SK-N-SH treated with all-trans-retinoic acid at 6 μM for 48 hours (cell line): ENCODE measurements at regions not wholly inside any gene's neighbourhood (a gene's known extent, or its start where the extent isn't known, plus 50 kb on each side); places are given as distances from the start of the nearest gene placed in this dataset.
A peak's percentile ranks its signal among the peaks of the same experiment; 100 is the strongest.

ENCODE experiments used
- ATAC-seq: fragments of 200-7000 bp; cut with Tn5 transposase; 3 replicates; pipeline ENCODE4 v1.9.1; 2020; ENCODE audit warnings: mild to moderate bottlenecking, moderate library complexity
- ARNTL ChIP-seq: fragments of 450-650 bp; formaldehyde crosslinking; IDR thresholded peaks from 2 replicates; pipeline ENCODE4 v1.5.0; 2020; ENCODE audit warnings: low read depth, mild to moderate bottlenecking, moderate library complexity, borderline replicate concordance
- BACH2 ChIP-seq: fragments of 250-450 bp; sonication (Bioruptor Pico); IDR thresholded peaks from 2 replicates; pipeline ENCODE4 v1.9.0; 2021; ENCODE audit warnings: mild to moderate bottlenecking, borderline replicate concordance
- CSRNP3 ChIP-seq: fragments of 250-450 bp; sonication (Bioruptor Pico); IDR thresholded peaks from 2 replicates; pipeline ENCODE4 v1.5.1; 2021; ENCODE audit warnings: mild to moderate bottlenecking, moderate library complexity
- ESRRG ChIP-seq: fragments of 250-450 bp; sonication (Bioruptor Pico); IDR thresholded peaks from 2 replicates; pipeline ENCODE4 v1.6.1; 2021; ENCODE audit warnings: mild to moderate bottlenecking
- ISL1 ChIP-seq: fragments of 250-450 bp; sonication (Bioruptor Pico); IDR thresholded peaks from 2 replicates; pipeline ENCODE4 v2.1.2; 2022; ENCODE audit warnings: mild to moderate bottlenecking, moderate library complexity
- PATZ1 ChIP-seq: fragments of 250-450 bp; sonication (Bioruptor Pico); IDR thresholded peaks from 2 replicates; pipeline ENCODE4 v1.8.0; 2020; ENCODE audit warnings: mild to moderate bottlenecking, moderate library complexity, borderline replicate concordance
- POU6F1 ChIP-seq: fragments of 250-450 bp; sonication (Bioruptor Pico); IDR thresholded peaks from 2 replicates; pipeline ENCODE4 v1.8.0; 2021; ENCODE audit warnings: low read depth, mild to moderate bottlenecking, moderate library complexity, borderline replicate concordance
- PPARA ChIP-seq: fragments of 250-450 bp; sonication (Bioruptor Pico); IDR thresholded peaks from 2 replicates; pipeline ENCODE4 v1.5.0; 2020; ENCODE audit warnings: mild to moderate bottlenecking, borderline replicate concordance
- RARB ChIP-seq: fragments of 250-450 bp; sonication (Bioruptor Pico); IDR thresholded peaks from 2 replicates; pipeline ENCODE4 v1.8.0; 2021; ENCODE audit warnings: mild to moderate bottlenecking, moderate library complexity
- SNAI2 ChIP-seq: fragments of 250-450 bp; sonication (Bioruptor Pico); IDR thresholded peaks from 2 replicates; pipeline ENCODE4 v1.5.0; 2020; ENCODE audit warnings: mild to moderate bottlenecking, moderate library complexity
- TCF4 ChIP-seq: fragments of 250-450 bp; sonication (Bioruptor Pico); IDR thresholded peaks from 2 replicates; pipeline ENCODE4 v1.8.0; 2021; ENCODE audit warnings: mild to moderate bottlenecking, moderate library complexity, borderline replicate concordance
- TSHZ2 ChIP-seq: fragments of 250-450 bp; sonication (Bioruptor Pico); IDR thresholded peaks from 2 replicates; pipeline ENCODE4 v1.5.0; 2020; ENCODE audit warnings: mild to moderate bottlenecking, moderate library complexity
- ZC3H10 ChIP-seq: fragments of 250-450 bp; sonication (Bioruptor Pico); IDR thresholded peaks from 2 replicates; pipeline ENCODE4 v1.5.1; 2021; ENCODE audit warnings: mild to moderate bottlenecking, moderate library complexity
- ZNF8 ChIP-seq: fragments of 450-650 bp; formaldehyde crosslinking; IDR thresholded peaks from 2 replicates; pipeline ENCODE4 v1.5.0; 2020; ENCODE audit warnings: mild to moderate bottlenecking, moderate library complexity
- TF ChIP-seq, protein P1 (sequence below): fragments of 250-450 bp; sonication (Bioruptor Pico); IDR thresholded peaks from 2 replicates; pipeline ENCODE4 v1.5.1; 2020; ENCODE audit warnings: low read depth, mild to moderate bottlenecking, moderate library complexity

DNA sequence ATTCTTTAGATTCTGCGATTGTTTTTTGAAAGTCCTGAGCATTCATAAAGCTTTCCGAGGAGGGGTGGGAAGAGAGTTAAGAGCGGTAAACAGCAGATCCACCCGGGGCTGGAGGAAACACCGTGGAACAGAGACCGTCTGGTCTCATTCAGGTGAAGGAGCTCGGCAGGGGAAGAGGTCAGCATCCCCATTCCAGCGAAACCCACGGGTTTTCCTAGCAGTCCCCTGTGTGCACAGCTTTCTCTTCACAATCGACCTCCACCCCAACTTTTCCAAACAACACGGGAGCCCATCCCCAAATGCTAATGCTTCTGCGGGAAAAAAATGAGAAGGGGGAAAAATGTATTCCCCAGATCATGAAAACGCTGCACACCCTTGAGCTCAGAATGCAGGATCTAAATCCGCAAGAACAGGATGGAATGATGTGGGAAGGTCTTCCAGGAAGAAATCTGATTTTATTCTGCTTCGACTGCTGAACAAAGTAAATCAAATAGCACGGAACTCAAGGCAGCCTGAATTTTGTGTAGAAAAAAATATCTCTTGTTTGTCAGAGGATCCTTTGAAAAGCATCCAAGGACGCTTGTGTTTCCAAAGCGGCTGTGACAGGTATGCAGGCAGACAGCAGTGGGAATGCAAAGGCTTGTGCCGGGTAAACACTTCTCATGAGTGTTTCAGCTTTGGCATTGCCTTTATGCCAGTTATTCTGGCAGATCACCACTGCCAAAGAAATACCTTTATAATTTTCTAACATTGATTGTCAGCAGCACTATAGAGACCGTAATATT, 128.8 kb downstream of the NDUFA12 start:
- no peak for ATAC-seq
- no peak for TF ChIP-seq TSHZ2 (CRISPR knock-in tag)
- TF ChIP-seq PPARA (CRISPR knock-in tag), result no peak
- TF ChIP-seq TCF4 (CRISPR knock-in tag), result no peak
- TF ChIP-seq RARB, result no peak

DNA sequence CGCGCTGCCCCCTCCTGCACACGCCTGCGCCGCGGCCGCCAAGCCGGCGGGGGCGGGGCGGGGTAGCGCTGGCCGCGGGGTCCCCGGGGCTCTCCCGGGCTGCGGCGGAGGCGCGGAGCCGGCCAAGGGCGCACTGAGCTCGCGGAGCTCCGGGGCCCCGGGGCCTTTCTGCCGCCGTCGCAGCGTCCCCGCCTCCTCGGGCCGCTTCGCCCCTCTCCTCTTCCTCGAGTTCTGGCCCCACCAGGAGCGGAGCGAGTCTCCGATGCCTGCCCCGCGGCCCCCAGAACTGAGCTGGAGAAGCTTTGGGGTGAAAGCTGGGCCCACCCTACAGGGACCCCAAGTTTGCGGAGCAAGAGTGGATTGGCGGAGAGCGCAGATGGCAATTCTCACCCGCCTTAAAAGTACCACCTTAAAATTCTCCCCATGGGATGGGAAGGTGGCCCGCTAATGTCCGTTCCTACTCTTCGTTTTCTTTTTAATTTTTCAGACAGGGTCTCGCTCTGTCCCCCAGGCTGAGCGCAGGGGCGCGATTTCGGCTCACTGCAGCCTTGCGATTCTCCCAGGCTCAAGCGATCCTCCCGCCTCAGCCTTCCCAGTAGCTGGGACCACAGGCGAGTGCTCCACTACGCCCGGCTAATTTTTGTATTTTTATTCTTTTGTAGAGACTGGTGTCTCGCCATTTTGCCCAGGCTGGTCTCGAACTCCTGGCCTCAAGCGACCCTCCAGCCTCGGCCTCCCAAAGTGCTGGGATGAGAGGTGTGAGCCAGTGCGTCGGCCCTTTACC, 129.6 kb downstream of the NDUFA12 start:
- TF ChIP-seq, protein P1, sequence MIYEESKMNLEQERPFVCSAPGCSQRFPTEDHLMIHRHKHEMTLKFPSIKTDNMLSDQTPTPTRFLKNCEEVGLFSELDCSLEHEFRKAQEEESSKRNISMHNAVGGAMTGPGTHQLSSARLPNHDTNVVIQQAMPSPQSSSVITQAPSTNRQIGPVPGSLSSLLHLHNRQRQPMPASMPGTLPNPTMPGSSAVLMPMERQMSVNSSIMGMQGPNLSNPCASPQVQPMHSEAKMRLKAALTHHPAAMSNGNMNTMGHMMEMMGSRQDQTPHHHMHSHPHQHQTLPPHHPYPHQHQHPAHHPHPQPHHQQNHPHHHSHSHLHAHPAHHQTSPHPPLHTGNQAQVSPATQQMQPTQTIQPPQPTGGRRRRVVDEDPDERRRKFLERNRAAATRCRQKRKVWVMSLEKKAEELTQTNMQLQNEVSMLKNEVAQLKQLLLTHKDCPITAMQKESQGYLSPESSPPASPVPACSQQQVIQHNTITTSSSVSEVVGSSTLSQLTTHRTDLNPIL, result no peak
- TF ChIP-seq PPARA (CRISPR knock-in tag) (no peak), ZC3H10 (CRISPR knock-in tag) (no peak)
- peak; percentile 46; the same call in 2 of the 3 replicates for ATAC-seq

DNA sequence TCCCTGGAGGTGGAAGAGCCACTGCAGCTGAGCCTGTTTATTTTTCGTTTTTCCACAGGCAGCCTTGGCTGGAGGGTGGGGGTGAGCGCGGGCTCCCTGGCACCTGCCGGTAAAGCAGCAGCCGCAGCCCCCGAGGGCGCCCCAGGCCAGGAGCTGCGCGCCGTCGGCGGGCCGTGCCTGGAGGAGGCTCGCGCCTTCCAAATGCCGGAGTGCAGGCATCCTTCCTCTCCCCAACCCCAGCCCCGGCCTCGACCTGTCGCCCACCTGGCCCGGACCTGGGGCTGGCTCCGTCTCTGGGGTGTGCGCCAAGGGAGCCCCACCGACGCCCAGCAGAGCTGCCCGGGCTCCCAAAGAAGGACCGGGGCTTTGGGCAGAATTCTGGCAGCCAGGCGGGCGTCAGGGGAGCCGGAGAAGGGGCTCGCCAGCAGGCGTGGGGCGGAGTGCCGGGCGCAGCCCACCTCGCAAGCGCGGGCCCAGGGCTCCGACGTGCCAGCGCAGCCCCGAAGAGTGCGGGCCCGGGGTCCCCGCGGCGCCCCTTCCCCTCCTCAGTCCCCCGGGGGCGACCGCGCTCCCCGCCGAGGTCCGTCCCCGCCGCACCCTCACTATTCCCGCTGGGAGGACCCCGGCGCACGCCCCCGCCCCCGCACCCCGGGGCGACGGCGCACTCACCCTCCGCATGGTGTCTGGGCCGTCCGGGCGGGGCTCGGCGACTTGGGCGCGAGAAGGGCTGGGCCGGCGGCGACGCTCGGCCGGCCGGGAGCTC, 130.3 kb downstream of the NDUFA12 start:
- no peak for TF ChIP-seq CSRNP3 (CRISPR knock-in tag)
- no peak for TF ChIP-seq SNAI2 (CRISPR knock-in tag)
- no peak for TF ChIP-seq ESRRG
- no peak for TF ChIP-seq ARNTL (CRISPR knock-in tag)
- no peak for TF ChIP-seq PATZ1 (CRISPR knock-in tag)
- no peak for TF ChIP-seq ZNF8 (CRISPR knock-in tag)
- no peak for TF ChIP-seq TSHZ2 (CRISPR knock-in tag)
- TF ChIP-seq ISL1 (CRISPR knock-in tag), result no peak
- TF ChIP-seq POU6F1, result no peak
- no peak for TF ChIP-seq PPARA (CRISPR knock-in tag)
- TF ChIP-seq BACH2 (CRISPR knock-in tag), result no peak
- TF ChIP-seq, protein P1, result no peak
- TF ChIP-seq RARB, result no peak
- ATAC-seq, result peak; percentile 23
